ENCODE measurements at regions not wholly inside any gene's neighbourhood (a gene's known extent, or its start where the extent isn't known, plus 50 kb on each side); places are given as distances from the start of the nearest gene placed in this dataset.

- peak; percentile 65 to 83 for DNase-seq
Measured at GRCh38 chr1:94612525-94613204, 71.1 kb upstream of the F3 start.

- DNase-seq: no peak
Measured at GRCh38 chr1:94611681-94612475, 70.3 kb upstream of the F3 start.

GRCh38 chr1:94609619-94610018 is 68.1 kb upstream of the F3 start:
- no peak for DNase-seq

- DNase-seq: peak in 1 of 2 donors; percentile 52
Measured at GRCh38 chr1:94608852-94609530, 67.4 kb upstream of the F3 start.

- no peak for DNase-seq
Measured at GRCh38 chr1:94608142-94608851, 66.7 kb upstream of the F3 start.

GRCh38 chr1:94607398-94607797 is 65.8 kb upstream of the F3 start:
- DNase-seq: no peak

- DNase-seq: no peak
Measured at GRCh38 chr1:94606471-94606870, 64.9 kb upstream of the F3 start.

GRCh38 chr1:94603663-94604062 is 62.1 kb upstream of the F3 start:
- no peak for DNase-seq

GRCh38 chr1:94602802-94603625 is 61.5 kb upstream of the F3 start:
- peak in 1 of 2 donors; percentile 58 for DNase-seq

- DNase-seq: peak; percentile 76 to 80
Measured at GRCh38 chr1:94602316-94602715, 60.8 kb upstream of the F3 start.

GRCh38 chr1:94600556-94600955 is 59.0 kb upstream of the F3 start:
- DNase-seq: no peak

- DNase-seq: peak; percentile 74 to 75
Measured at GRCh38 chr1:94599095-94599813, 57.7 kb upstream of the F3 start.

- DNase-seq: peak in 1 of 2 donors; percentile 53
Measured at GRCh38 chr1:94597701-94598100, 56.1 kb upstream of the F3 start.

GRCh38 chr1:94596260-94596659 is 54.7 kb upstream of the F3 start:
- DNase-seq: no peak

- no peak for DNase-seq
Measured at GRCh38 chr1:94595658-94596057, 54.1 kb upstream of the F3 start.

- DNase-seq: no peak
Measured at GRCh38 chr1:94593611-94594010, 52.1 kb upstream of the F3 start.

- DNase-seq: no peak
Measured at GRCh38 chr1:94592571-94592920, 51.0 kb upstream of the F3 start.

- no peak for DNase-seq
Measured at GRCh38 chr1:94591823-94592570, 50.4 kb upstream of the F3 start.

Measured in inflammatory macrophage treated with lipopolysaccharide for 1 hour (primary cell).